Fibroblast of villous mesenchyme (primary cell): ENCODE measurements at regions not wholly inside any gene's neighbourhood (a gene's known extent, or its start where the extent isn't known, plus 50 kb on each side); places are given as distances from the start of the nearest gene placed in this dataset.
A peak's percentile ranks its signal among the peaks of the same experiment; 100 is the strongest.

ENCODE experiments used
- DNase-seq: peaks from one replicate; pipeline ENCODE4 v3.0.0-alpha.2; 2010; ENCODE audit warnings: low read depth
- H3K4me3 ChIP-seq: 2 replicates; pipeline ENCODE4 v1.5.1; 2011; ENCODE audit warnings: low read depth, mild to moderate bottlenecking, low read length
- CTCF ChIP-seq: IDR thresholded peaks from 2 replicates; pipeline ENCODE4 v1.5.1; 2012; ENCODE audit warnings: low read depth, mild to moderate bottlenecking, low read length; ENCODE audit not compliant: insufficient read depth

- no peak overlapping the region for H3K4me3 ChIP-seq
- no peak for TF ChIP-seq CTCF
- DNase-seq = no peak
These were observed 356.9 kb downstream of the CSNK1G3 start for GRCh38 chr5:123868881-123869280.

- peak; percentile 5 for DNase-seq
- H3K4me3 ChIP-seq = no peak overlapping the region
- no peak for TF ChIP-seq CTCF
These were observed 356.3 kb downstream of the CSNK1G3 start for GRCh38 chr5:123868267-123868666.

GRCh38 chr5:123865641-123866040, 353.7 kb downstream of the CSNK1G3 start:
- H3K4me3 ChIP-seq = no peak overlapping the region
- DNase-seq = no peak
- TF ChIP-seq CTCF = no peak

- H3K4me3 ChIP-seq = no peak overlapping the region
- no peak for DNase-seq
- TF ChIP-seq CTCF = no peak
These were observed 352.6 kb downstream of the CSNK1G3 start for GRCh38 chr5:123864578-123864977.

GRCh38 chr5:123858938-123859337, 347.0 kb downstream of the CSNK1G3 start:
- no peak overlapping the region for H3K4me3 ChIP-seq
- DNase-seq = no peak
- no peak for TF ChIP-seq CTCF

GRCh38 chr5:123856766-123857165, 344.8 kb downstream of the CSNK1G3 start:
- no peak for DNase-seq
- TF ChIP-seq CTCF = no peak

GRCh38 chr5:123855609-123856008, 343.6 kb downstream of the CSNK1G3 start:
- DNase-seq = no peak
- no peak overlapping the region for H3K4me3 ChIP-seq
- TF ChIP-seq CTCF = no peak

More at GRCh38 chr5:123856766-123857165, 344.8 kb downstream of the CSNK1G3 start:
- H3K4me3 ChIP-seq = no peak overlapping the region
